Natural killer cell (primary cell): ENCODE measurements at regions not wholly inside any gene's neighbourhood (a gene's known extent, or its start where the extent isn't known, plus 50 kb on each side); places are given as distances from the start of the nearest gene placed in this dataset.

Experiments
- ATAC-seq, 3 donors: fragments of 150-1000 bp in 2 of 3; fragments of 200-7000 bp in 1 of 3; cut with Tn5 transposase; 1 replicate in 1 of 3; 2 replicates in 2 of 3; pipeline ENCODE4 v1.10.0; 2021; ENCODE audit warnings: mild to moderate bottlenecking in 2 of 3, moderate library complexity in 2 of 3
- DNase-seq, 2 donors: peaks; one replicate each; pipeline versions ENCODE4 v3.0.0 to v3.0.0-alpha.2; 2013 to 2021; ENCODE audit warnings: mixed read lengths in 1 of 2
- H3K27ac ChIP-seq: one replicate; pipeline ENCODE4 v1.5.1; 2013; ENCODE audit warnings: mild to moderate bottlenecking, low read length
- H3K27me3 ChIP-seq: one replicate; pipeline ENCODE4 v1.6.1; 2013; ENCODE audit warnings: low read length; ENCODE audit not compliant: control insufficient read depth, insufficient read depth
- H3K36me3 ChIP-seq: one replicate; pipeline ENCODE4 v1.6.1; 2013; ENCODE audit warnings: low read length; ENCODE audit not compliant: control insufficient read depth, insufficient read depth
- H3K4me1 ChIP-seq: one replicate; pipeline ENCODE4 v1.6.1; 2013; ENCODE audit warnings: low read length; ENCODE audit not compliant: control insufficient read depth, insufficient read depth
- H3K4me3 ChIP-seq: one replicate; pipeline ENCODE4 v1.5.1; 2013; ENCODE audit warnings: low read length
- H3K9me3 ChIP-seq: one replicate; pipeline ENCODE4 v1.6.1; 2013; ENCODE audit warnings: low read length; ENCODE audit not compliant: control insufficient read depth, insufficient read depth
- H3K27ac Mint-ChIP-seq, 2 donors: one replicate each; pipeline ENCODE4 v1.8.0; 2022; ENCODE audit warnings: mild to moderate bottlenecking in 2 of 2, mixed read lengths in 2 of 2, moderate library complexity in 1 of 2
- H3K27me3 Mint-ChIP-seq, 2 donors: one replicate each; pipeline ENCODE4 v1.8.0; 2022; ENCODE audit warnings: low read depth in 2 of 2, mixed read lengths in 2 of 2
- H3K36me3 Mint-ChIP-seq: one replicate; pipeline ENCODE4 v1.8.0; 2022; ENCODE audit warnings: mixed read lengths
- H3K4me1 Mint-ChIP-seq, 2 donors: one replicate each; pipeline ENCODE4 v1.8.0; 2022; ENCODE audit warnings: mixed read lengths in 2 of 2
- H3K4me3 Mint-ChIP-seq: one replicate; pipeline ENCODE4 v1.8.0; 2022; ENCODE audit warnings: mild to moderate bottlenecking, moderate library complexity, mixed read lengths
- H3K9me3 Mint-ChIP-seq, 2 donors: one replicate each; pipeline ENCODE4 v1.8.0; 2022; ENCODE audit warnings: mixed read lengths in 2 of 2
- CTCF ChIP-seq: fragments of 200-600 bp; IDR thresholded peaks from one replicate; pipeline ENCODE4 v1.8.0; 2022; ENCODE audit warnings: antibody characterized with exemption
- WGBS: methylation state at CpG from one replicate; pipeline ENCODE4 v1.1.7; 2013; ENCODE audit warnings: missing lambda C conversion rate; ENCODE audit not compliant: insufficient coverage; 5-methylcytosine and 5-hydroxymethylcytosine counted together
- intact Hi-C: fragments of 100-400 bp; cut with micrococcal nuclease; formaldehyde crosslinking; loops from one replicate; pipeline ENCODE4 v1.14.2; 2022

GRCh38 chr2:43123981-43124686 is 102.3 kb downstream of the ZFP36L2 start:
- Mint-ChIP-seq H3K4me1 (peaks cover 25 to 33% of the 10 kb centered on the region in 2 donors), H3K4me3 (no peak overlapping the region), H3K27ac (no peak overlapping the region), H3K9me3 (no peaks in the 10 kb centered on the region), H3K36me3 (no peaks in the 10 kb centered on the region), H3K27me3 (no peaks in the 10 kb centered on the region)
- ATAC-seq: no peak
- Histone ChIP-seq H3K27me3 (no peaks in the 10 kb centered on the region), H3K9me3 (no peaks in the 10 kb centered on the region), H3K27ac (no peak overlapping the region), H3K36me3 (no peaks in the 10 kb centered on the region), H3K4me1 (peaks cover 38% of the 10 kb centered on the region), H3K4me3 (no peak overlapping the region)
- DNase-seq: no peak
- intact Hi-C loops: no loop called here
- WGBS: 44% methylated on average over 8 of the region's 9 CpGs
- no peak for TF ChIP-seq CTCF

GRCh38 chr2:43123486-43123885 is 102.9 kb downstream of the ZFP36L2 start:
- no peak overlapping the region for H3K27ac Mint-ChIP-seq
- H3K4me1 ChIP-seq: peaks cover 31% of the 10 kb centered on the region
- no peaks in the 10 kb centered on the region for H3K27me3 ChIP-seq
- no peak overlapping the region for H3K27ac ChIP-seq
- no peaks in the 10 kb centered on the region for H3K9me3 Mint-ChIP-seq
- intact Hi-C loops: no loop called here
- 77% methylated on average over 8 of the region's 8 CpGs for WGBS
- H3K4me1 Mint-ChIP-seq: peaks cover 20 to 26% of the 10 kb centered on the region in 2 donors
- H3K4me3 Mint-ChIP-seq: no peak overlapping the region
- no peak for DNase-seq
- no peaks in the 10 kb centered on the region for H3K9me3 ChIP-seq
- no peak for ATAC-seq
- no peaks in the 10 kb centered on the region for H3K27me3 Mint-ChIP-seq
- H3K36me3 ChIP-seq: no peaks in the 10 kb centered on the region
- H3K4me3 ChIP-seq: no peak overlapping the region
- no peaks in the 10 kb centered on the region for H3K36me3 Mint-ChIP-seq
- TF ChIP-seq CTCF: no peak

- Histone ChIP-seq H3K4me3 (no peak overlapping the region), H3K36me3 (no peaks in the 10 kb centered on the region), H3K4me1 (peaks cover 27% of the 10 kb centered on the region), H3K9me3 (no peaks in the 10 kb centered on the region), H3K27ac (no peak overlapping the region), H3K27me3 (no peaks in the 10 kb centered on the region)
- TF ChIP-seq CTCF: no peak
- 90% methylated on average over 3 of the region's 4 CpGs for WGBS
- no peaks in the 10 kb centered on the region for H3K9me3 Mint-ChIP-seq
- intact Hi-C loops: no loop called here
- DNase-seq (no peak), ATAC-seq (no peak)
- H3K4me1 Mint-ChIP-seq: peaks cover 15 to 22% of the 10 kb centered on the region in 2 donors
- no peaks in the 10 kb centered on the region for H3K27me3 Mint-ChIP-seq
- no peaks in the 10 kb centered on the region for H3K36me3 Mint-ChIP-seq
- H3K27ac Mint-ChIP-seq: no peak overlapping the region
- H3K4me3 Mint-ChIP-seq: no peak overlapping the region
Measured at GRCh38 chr2:43123028-43123427, 103.4 kb downstream of the ZFP36L2 start.
